Activated CD4-positive, CD25-positive, alpha-beta regulatory T cell (primary cell): ENCODE measurements at regions not wholly inside any gene's neighbourhood (a gene's known extent, or its start where the extent isn't known, plus 50 kb on each side); places are given as distances from the start of the nearest gene placed in this dataset.

ENCODE experiments used
- DNase-seq, 4 experiments: peaks; one replicate each; lab custom pipeline; 2025; lab: John Stamatoyannopoulos, UW

- no peak for DNase-seq
Measured at GRCh38 chr9:119487118-119487827, 118.0 kb upstream of the BRINP1 start.

- no peak for DNase-seq
Measured at GRCh38 chr9:119483153-119483552, 113.9 kb upstream of the BRINP1 start.

- DNase-seq: no peak
Measured at GRCh38 chr9:119477197-119477596, 108.0 kb upstream of the BRINP1 start.

- no peak for DNase-seq
Measured at GRCh38 chr9:119458068-119458467, 88.8 kb upstream of the BRINP1 start.

- DNase-seq: no peak
Measured at GRCh38 chr9:119453980-119454379, 84.7 kb upstream of the BRINP1 start.

GRCh38 chr9:119453490-119453911 is 84.3 kb upstream of the BRINP1 start:
- no peak for DNase-seq

- no peak for DNase-seq
Measured at GRCh38 chr9:119451426-119451825, 82.2 kb upstream of the BRINP1 start.

- DNase-seq: no peak
Measured at GRCh38 chr9:119443179-119443578, 73.9 kb upstream of the BRINP1 start.

GRCh38 chr9:119441832-119442231 is 72.6 kb upstream of the BRINP1 start:
- no peak for DNase-seq

- no peak for DNase-seq
Measured at GRCh38 chr9:119441338-119441737, 72.1 kb upstream of the BRINP1 start.

- DNase-seq: no peak
Measured at GRCh38 chr9:119436261-119436660, 67.0 kb upstream of the BRINP1 start.

GRCh38 chr9:119435076-119435475 is 65.8 kb upstream of the BRINP1 start:
- DNase-seq: no peak

GRCh38 chr9:119432428-119432827 is 63.2 kb upstream of the BRINP1 start:
- no peak for DNase-seq

GRCh38 chr9:119429302-119429701 is 60.1 kb upstream of the BRINP1 start:
- DNase-seq: no peak

GRCh38 chr9:119420231-119420630 is 51.0 kb upstream of the BRINP1 start:
- no peak for DNase-seq
